Ramos (cell line): ENCODE measurements at regions not wholly inside any gene's neighbourhood (a gene's known extent, or its start where the extent isn't known, plus 50 kb on each side); places are given as distances from the start of the nearest gene placed in this dataset.

Experiments used
- in situ Hi-C: fragments of 300-500 bp; cut with MboI; formaldehyde crosslinking; loops from one replicate; pipeline ENCODE4 v1.14.3; 2022; ENCODE audit warnings: low sequenced_read_pairs; ENCODE audit not compliant: unreplicated experiment

GRCh38 chr12:58347188-58347587 is 405.8 kb downstream of the ATP23 start:
- in situ Hi-C loops: loop anchor here (10.0 kb wide), 1 partner anchor 808 kb away; no protein-coding TSS in a partner anchor

- in situ Hi-C loops: loop anchor here (10.0 kb wide), 1 partner anchor 807 kb away; no protein-coding TSS in a partner anchor
Measured at GRCh38 chr12:58347691-58348090, 406.3 kb downstream of the ATP23 start.

DNA sequence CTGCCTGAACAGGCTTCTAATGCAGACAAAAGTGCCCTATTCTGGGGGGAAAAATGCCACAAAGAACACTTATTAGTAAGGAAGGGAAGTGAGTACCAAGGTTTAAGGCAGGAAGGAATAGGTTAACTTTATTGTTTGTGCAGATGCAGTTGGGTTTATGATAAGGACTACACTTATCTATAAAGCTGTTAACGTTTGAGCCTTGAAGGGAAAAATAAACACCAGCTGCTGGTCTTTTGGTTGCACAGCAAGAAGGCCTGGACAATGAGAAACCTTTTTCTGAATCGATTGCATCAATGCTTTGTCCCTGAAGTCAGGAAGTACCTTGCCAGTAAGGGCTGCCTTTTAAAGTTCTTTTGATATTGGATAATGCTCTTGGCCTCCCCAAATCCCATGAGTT is 407.8 kb downstream of the ATP23 start:
- in situ Hi-C loops: loop anchor here (10.0 kb wide), 1 partner anchor 806 kb away; no protein-coding TSS in a partner anchor

- in situ Hi-C loops: no loop called here
Measured at GRCh38 chr12:58356794-58357193, 415.4 kb downstream of the ATP23 start.

- in situ Hi-C loops: no loop called here
Measured at GRCh38 chr12:58357511-58357910, 416.1 kb downstream of the ATP23 start.

- in situ Hi-C loops: no loop called here
Measured at GRCh38 chr12:58358369-58358768, 417.0 kb downstream of the ATP23 start.

GRCh38 chr12:58359084-58359483 is 417.7 kb downstream of the ATP23 start:
- in situ Hi-C loops: no loop called here

DNA sequence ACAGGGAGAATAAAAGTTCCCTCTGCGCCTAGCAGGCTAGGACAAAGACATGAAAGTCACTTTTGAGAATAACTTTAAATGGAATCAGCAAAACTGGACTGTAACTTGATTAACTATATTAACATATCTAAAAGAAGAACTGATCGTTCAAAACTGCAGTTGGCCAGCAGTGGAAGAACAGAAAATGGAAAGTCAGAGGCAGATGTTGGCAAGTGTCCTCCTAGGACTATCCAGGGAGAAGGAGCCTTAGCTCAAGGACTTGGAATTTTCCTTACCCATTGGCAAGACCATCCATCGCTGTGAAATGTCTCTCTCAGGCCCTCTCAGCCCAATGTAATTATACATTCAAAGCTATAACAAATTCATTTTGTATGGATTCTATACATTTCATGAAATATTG is 419.7 kb downstream of the ATP23 start:
- in situ Hi-C loops: no loop called here

DNA sequence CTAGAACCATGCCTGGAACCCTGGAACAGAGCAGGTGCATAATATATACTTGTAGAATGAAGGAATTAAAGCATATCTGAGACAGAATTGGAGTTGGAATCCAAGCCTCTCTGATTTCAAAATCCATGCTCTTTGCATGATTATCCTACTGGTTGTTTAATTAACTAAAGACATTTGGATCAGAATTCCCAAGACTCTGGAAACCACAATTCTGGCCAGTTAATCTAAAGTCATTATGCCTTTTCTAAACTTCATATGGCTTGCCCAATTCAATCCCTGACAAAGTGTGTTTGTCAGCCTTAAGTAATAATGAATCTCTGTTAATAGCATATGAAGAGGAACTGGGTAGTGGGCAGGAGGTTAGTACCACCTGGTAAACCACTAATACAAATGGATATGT is 422.6 kb downstream of the ATP23 start:
- in situ Hi-C loops: no loop called here

- in situ Hi-C loops: no loop called here
Measured at GRCh38 chr12:58364389-58365086, 423.2 kb downstream of the ATP23 start.

DNA sequence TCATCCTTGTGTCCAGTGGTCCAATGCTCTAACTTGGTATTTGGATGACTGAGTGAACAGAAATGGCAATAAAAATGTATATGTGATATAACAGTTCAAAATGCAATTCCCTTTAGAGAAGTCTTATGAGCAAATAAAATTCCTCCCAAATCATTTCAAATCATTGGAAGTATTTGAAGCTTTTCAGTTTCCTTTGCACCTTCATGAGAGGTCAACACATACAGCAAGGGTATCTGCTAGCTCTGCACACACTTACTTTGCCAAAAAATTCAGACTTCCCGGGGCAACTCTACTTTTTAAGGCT is 423.7 kb downstream of the ATP23 start:
- in situ Hi-C loops: no loop called here

GRCh38 chr12:58367041-58367440 is 425.7 kb downstream of the ATP23 start:
- in situ Hi-C loops: no loop called here

DNA sequence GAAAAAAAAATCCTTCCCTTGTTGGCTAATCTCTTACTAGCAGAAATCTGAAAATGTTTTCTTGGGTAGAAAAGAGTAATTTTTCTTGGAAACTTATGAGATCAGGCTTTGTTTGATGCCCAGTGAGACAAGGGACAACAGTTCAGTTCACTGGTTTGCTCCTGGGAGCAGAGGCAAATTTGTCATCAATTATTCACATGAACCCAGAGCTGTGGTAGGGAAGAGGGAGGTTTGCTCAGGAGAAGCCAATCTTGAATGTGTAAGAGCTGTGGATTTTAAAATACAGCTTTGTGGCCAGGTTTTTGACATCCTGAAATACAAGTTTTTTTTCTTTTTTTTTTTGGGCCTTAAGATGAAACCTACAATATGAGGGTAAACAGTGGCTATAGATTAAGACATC is 426.6 kb downstream of the ATP23 start:
- in situ Hi-C loops: no loop called here

DNA sequence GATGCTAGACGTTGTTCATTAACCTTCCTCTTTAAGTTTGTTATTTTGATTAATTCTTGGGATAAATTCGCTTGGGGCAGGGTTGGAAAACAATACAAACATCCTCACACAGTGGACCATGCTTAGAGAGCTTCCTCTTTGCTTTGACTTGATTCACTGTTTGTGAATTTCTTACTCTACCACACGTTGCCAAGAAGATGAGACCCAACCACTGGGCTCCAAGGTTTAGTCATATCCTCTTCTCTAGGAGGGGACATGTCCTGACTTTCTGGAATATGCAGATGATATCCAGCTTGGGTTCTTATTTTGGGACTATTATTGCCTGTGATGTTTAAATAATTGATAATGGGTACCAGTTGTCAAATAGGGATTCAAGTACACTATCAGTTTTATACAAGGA is 428.2 kb downstream of the ATP23 start:
- in situ Hi-C loops: no loop called here

DNA sequence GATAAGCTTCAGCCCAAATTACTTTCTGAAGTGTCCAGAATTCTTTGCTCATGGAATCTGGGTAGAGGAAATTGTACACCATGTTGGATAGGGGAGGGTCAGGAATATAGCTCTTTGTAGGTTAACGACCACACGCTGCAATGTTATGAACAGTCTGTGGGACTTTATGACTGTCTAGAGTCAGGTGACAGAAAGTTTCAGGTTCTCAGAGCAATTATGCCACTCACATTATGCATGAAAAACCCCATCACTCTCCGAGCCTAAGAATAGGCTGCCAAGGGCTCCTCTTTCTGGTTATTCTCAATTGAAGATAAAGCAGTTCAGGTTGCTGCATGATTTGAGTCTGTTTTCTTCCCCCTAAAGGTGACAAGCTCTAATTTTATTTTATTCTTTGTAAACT is 430.9 kb downstream of the ATP23 start:
- in situ Hi-C loops: no loop called here

DNA sequence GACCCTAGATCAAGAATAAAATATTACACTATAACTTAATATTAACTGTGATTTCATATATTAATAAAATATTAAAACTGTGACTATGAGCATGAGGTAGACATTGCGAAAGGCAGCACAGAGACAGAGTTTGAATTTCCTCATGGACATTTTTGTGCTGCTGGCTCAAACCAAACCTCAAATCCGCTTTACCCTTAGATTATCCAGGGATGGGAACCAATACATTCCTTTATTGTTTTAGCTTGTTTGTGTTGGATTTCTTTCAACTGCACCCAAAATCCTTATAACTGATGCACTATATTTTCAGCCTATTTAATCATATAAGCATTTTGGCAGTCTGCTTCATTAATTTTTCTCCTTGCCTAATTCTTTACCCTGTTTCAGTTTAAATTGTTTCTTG is 436.7 kb downstream of the ATP23 start:
- in situ Hi-C loops: no loop called here

- in situ Hi-C loops: no loop called here
Measured at GRCh38 chr12:58381546-58381945, 440.2 kb downstream of the ATP23 start.

DNA sequence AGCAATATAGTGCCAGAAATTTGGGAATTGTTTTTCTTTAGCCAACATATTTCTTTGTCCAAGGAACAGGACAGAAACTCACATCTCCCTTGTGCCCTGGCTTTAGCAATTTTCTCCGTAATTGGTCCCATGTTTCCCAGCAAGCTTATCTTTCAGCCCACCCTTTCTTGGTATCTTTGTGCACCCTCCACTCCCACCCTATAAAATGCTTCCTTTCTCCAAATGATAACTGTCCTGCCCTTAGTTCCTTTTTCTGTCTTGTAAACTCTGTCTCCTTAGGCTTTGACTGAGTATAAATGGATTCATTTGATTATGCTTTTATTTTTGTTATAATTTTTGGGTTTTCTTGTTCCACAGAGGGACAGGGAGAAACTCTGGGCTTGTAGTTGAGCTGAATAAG is 442.8 kb downstream of the ATP23 start:
- in situ Hi-C loops: no loop called here

GRCh38 chr12:58386136-58386535 is 444.8 kb downstream of the ATP23 start:
- in situ Hi-C loops: no loop called here

DNA sequence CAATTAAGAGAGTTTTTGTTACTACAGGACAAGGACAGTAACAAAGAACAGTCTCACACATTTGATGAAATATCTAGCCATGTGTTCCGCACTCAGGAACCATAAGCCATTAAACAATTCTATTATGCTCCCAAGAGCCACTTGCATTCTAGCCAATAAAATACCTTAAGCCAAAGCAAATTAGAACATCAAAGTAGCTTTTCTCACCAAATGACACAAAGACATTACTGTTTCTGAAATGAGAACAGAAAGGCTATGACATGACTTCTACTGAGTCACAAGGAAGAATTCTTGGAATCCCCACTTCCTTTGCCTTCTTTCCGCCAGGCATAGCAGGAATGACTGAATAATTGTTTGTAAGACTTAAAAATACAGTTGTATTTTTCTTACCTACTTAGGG is 445.8 kb downstream of the ATP23 start:
- in situ Hi-C loops: no loop called here

- in situ Hi-C loops: no loop called here
Measured at GRCh38 chr12:58388261-58388660, 446.9 kb downstream of the ATP23 start.

DNA sequence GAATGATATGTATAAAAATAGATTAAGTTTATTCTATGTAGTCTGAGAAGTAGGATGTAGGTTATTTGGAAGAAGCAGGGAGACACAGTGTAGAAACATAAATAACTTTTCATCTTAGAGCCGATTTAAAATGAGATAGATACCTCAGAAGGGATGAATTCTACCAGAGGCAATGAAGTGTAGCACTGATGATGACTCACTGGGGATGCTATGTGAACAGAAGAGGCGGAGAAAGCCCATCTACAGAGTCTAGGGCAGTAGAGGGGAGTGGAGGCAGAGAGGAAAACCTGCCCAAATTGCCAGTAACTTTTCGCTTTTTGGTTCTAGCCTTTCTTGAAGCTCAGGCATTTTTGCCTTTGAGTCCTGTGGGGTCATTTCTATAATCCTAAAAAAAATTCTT is 451.8 kb downstream of the ATP23 start:
- in situ Hi-C loops: no loop called here

DNA sequence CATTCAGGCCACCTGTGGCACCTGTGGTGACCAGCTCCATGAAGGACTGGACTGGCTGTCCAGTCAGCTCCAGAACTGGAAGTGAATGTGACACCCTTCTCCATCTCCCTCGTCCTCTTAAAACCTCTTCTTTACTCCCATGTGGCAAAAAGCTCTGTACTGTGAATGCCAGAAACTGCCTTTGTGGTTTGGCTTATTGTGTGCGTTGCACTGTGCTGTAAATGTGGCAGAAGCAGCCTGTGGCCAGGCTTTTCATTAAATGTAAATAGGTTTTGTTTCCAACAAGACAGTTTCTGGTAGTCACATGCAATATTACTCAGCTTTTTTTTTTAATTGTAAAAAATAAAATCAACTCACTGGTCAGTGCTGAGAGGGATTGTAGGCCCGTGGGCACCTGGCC is 453.7 kb downstream of the ATP23 start:
- in situ Hi-C loops: no loop called here
